SK-N-MC (cell line): ENCODE measurements at regions not wholly inside any gene's neighbourhood (a gene's known extent, or its start where the extent isn't known, plus 50 kb on each side); places are given as distances from the start of the nearest gene placed in this dataset.
"Not testable (repeated sequence)": the region's sequence is repeated elsewhere in the genome, so short reads cannot be mapped to it uniquely, and the experiment has no call there.

Source experiments
- DNase-seq: peaks from one replicate; pipeline ENCODE4 v3.0.0-alpha.2; 2011; ENCODE audit warnings: low read depth, low spot score
- H3K27ac ChIP-seq: fragments of 200-600 bp; sonication (generic); 2 replicates; pipeline ENCODE4 v1.5.1; 2016; ENCODE audit warnings: mixed run types
- H3K36me3 ChIP-seq: fragments of 200-600 bp; sonication (generic); 2 replicates; pipeline ENCODE4 v1.6.1; 2017; ENCODE audit warnings: antibody characterized with exemption, low read length, mixed read lengths; ENCODE audit not compliant: insufficient read depth
- H3K4me3 ChIP-seq: fragments of 200-600 bp; sonication (generic); 2 replicates; pipeline ENCODE4 v1.5.1; 2016
- H3K9ac ChIP-seq: fragments of 200-600 bp; sonication (generic); 2 replicates; pipeline ENCODE4 v1.8.0; 2017; ENCODE audit warnings: mixed run types, mixed read lengths; ENCODE audit not compliant: insufficient read length
- H3K9me3 ChIP-seq: fragments of 200-600 bp; sonication (generic); 2 replicates; pipeline ENCODE4 v1.6.1; 2017; ENCODE audit warnings: low read depth, mild to moderate bottlenecking, antibody characterized with exemption, low read length, moderate library complexity, mixed read lengths
- EZH2 ChIP-seq: fragments of 200-600 bp; sonication (generic); IDR thresholded peaks from one replicate; pipeline ENCODE4 v1.6.1; 2017; ENCODE audit warnings: antibody characterized with exemption
- FOXP2 ChIP-seq: optimal IDR thresholded peaks from 2 replicates; pipeline ENCODE3; 2011; ENCODE audit warnings: mild to moderate bottlenecking, moderate library complexity; ENCODE audit not compliant: insufficient read depth; ENCODE audit errors: extremely low read length, control extremely low read depth
- POLR2AphosphoS5 ChIP-seq: IDR thresholded peaks from 2 replicates; pipeline ENCODE4 v1.6.1; 2012; ENCODE audit warnings: mild to moderate bottlenecking, low read depth, low read length, borderline replicate concordance

- H3K4me3 ChIP-seq, result no peak overlapping the region
- no peak overlapping the region for H3K27ac ChIP-seq
- H3K36me3 ChIP-seq, result no peaks in the 10 kb centered on the region
- DNase-seq, result no peak
- TF ChIP-seq EZH2 (no peak), FOXP2 (no peak), POLR2AphosphoS5 (no peak)
- no peak overlapping the region for H3K9ac ChIP-seq
- H3K9me3 ChIP-seq, result no peaks in the 10 kb centered on the region
Measured at GRCh38 chr5:124981901-124982300, 235.5 kb upstream of the ZNF608 start.

DNA sequence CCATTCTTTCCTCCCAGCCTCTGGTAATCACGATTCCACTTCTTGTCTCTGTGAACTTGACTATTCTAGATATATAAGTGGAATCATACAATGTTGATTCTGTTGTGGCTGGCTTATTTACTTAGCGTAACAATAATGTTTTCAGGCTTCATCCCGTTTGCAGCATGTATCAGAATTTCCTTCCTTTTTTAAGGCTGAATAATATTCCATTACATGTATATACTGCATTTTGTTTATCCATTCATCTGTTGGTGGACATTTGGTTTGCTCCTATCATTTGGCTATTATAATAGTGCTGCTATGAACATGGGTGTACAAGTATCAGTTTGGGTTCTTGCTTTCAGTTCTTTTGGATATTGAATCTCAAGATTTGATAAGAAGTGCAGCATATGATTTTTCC lies 239.7 kb upstream of the ZNF608 start:
- no peak for DNase-seq
- no peak overlapping the region for H3K9ac ChIP-seq
- no peak overlapping the region for H3K4me3 ChIP-seq
- H3K9me3 ChIP-seq, result no peaks in the 10 kb centered on the region
- no peak for TF ChIP-seq EZH2
- no peak for TF ChIP-seq FOXP2
- no peak for TF ChIP-seq POLR2AphosphoS5
- H3K36me3 ChIP-seq, result no peaks in the 10 kb centered on the region
- no peak overlapping the region for H3K27ac ChIP-seq

DNA sequence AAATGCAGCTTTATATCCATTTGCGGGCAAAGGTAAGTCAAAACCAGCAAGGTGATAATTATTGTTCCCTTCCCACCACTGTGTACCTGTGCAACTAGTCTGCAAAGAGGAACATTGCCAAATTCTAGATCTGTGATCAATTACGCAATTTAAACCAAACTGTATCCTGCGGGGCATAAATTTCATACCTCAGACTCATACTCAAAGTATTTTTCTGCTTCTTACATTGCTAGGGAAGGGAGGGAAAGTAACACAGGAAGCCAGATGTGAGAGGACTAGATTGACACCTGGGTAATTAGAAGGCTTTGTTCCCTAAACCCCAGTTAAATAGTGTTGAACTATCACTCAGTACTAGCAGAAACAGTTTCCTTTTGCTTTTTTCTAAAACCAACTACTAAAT lies 240.2 kb upstream of the ZNF608 start:
- TF ChIP-seq EZH2 (no peak), POLR2AphosphoS5 (no peak), FOXP2 (no peak)
- no peak overlapping the region for H3K27ac ChIP-seq
- no peak overlapping the region for H3K4me3 ChIP-seq
- H3K9ac ChIP-seq, result no peak overlapping the region
- H3K9me3 ChIP-seq, result no peaks in the 10 kb centered on the region
- DNase-seq, result no peak
- no peaks in the 10 kb centered on the region for H3K36me3 ChIP-seq

GRCh38 chr5:124987786-124988185 lies 241.3 kb upstream of the ZNF608 start:
- not testable (repeated sequence) for H3K4me3 ChIP-seq, H3K36me3 ChIP-seq, H3K9ac ChIP-seq, DNase-seq, H3K9me3 ChIP-seq, H3K27ac ChIP-seq

DNA sequence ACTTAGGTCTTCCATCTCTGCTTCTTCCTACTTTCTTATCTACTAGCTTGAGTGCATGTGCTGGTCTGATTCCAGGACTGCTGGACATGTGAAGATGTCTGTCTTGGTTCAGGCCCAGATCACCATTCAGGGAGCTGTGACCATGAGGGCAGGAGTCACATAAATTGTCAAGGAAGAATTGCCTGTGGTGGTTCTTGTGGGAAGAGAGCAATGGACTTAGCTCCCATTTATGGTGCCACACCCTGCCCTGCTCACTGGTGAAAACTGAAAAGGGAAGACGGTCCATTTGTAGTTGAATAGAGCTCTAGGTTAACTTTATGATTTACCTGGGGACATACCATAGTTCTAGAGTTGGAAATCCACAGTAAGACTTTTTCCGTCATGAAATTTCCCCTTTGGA lies 244.3 kb upstream of the ZNF608 start:
- no peak for DNase-seq
- TF ChIP-seq EZH2 (no peak), POLR2AphosphoS5 (no peak), FOXP2 (no peak)
- Histone ChIP-seq H3K9me3 (no peaks in the 10 kb centered on the region), H3K27ac (no peak overlapping the region), H3K36me3 (no peaks in the 10 kb centered on the region), H3K4me3 (no peak overlapping the region), H3K9ac (no peak overlapping the region)

DNA sequence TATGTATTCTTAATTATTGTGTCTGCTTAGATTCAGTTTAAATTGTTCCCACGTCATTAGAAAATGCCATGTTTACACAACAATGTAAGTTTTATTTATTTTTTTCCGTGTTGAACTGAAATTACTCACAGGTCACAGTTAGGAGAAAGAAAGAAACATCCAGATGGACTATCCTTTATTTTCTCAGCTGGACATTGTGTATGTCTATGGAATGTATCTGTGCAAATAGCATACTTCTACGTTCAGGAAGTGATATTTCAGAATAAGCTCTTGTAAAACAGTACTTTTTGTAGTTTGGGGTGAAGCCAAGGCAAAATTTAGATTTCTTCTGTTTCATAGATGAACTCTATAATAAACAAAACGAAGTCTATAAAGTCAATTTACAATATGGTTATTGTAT lies 249.0 kb upstream of the ZNF608 start:
- no peak for TF ChIP-seq EZH2
- no peak for TF ChIP-seq POLR2AphosphoS5
- no peak for TF ChIP-seq FOXP2
- no peak for DNase-seq
- no peak overlapping the region for H3K4me3 ChIP-seq
- H3K9ac ChIP-seq, result no peak overlapping the region
- H3K9me3 ChIP-seq, result no peaks in the 10 kb centered on the region
- no peak overlapping the region for H3K27ac ChIP-seq
- no peaks in the 10 kb centered on the region for H3K36me3 ChIP-seq

GRCh38 chr5:124996023-124996763 lies 249.8 kb upstream of the ZNF608 start:
- Histone ChIP-seq H3K27ac (no peak overlapping the region), H3K9me3 (no peaks in the 10 kb centered on the region), H3K36me3 (no peaks in the 10 kb centered on the region), H3K9ac (no peak overlapping the region), H3K4me3 (no peak overlapping the region)
- TF ChIP-seq FOXP2 (no peak), EZH2 (no peak), POLR2AphosphoS5 (no peak)
- no peak for DNase-seq

DNA sequence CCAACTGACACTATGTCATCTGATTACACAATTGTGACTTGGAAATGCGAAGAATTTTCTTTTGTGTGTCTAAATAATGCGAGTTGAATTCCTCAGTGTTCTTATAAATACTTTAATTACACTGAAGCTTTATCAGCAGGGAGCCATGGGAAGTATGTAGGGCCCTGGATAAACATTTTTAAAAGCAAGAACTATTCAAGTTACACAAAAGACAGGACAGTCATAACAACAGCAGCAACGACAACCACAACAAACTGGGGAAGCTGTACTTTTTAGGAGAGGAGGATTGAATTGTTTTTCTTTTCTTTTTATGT lies 250.3 kb upstream of the ZNF608 start:
- Histone ChIP-seq H3K9me3 (no peaks in the 10 kb centered on the region), H3K4me3 (no peak overlapping the region), H3K9ac (no peak overlapping the region), H3K27ac (no peak overlapping the region), H3K36me3 (no peaks in the 10 kb centered on the region)
- TF ChIP-seq EZH2 (no peak), FOXP2 (no peak), POLR2AphosphoS5 (no peak)
- DNase-seq, result no peak

GRCh38 chr5:124997186-124997893 lies 250.9 kb upstream of the ZNF608 start:
- Histone ChIP-seq H3K36me3 (no peaks in the 10 kb centered on the region), H3K4me3 (no peak overlapping the region), H3K27ac (no peak overlapping the region), H3K9me3 (no peaks in the 10 kb centered on the region), H3K9ac (no peak overlapping the region)
- TF ChIP-seq FOXP2 (no peak), EZH2 (no peak), POLR2AphosphoS5 (no peak)
- no peak for DNase-seq

GRCh38 chr5:124998520-124998919 lies 252.1 kb upstream of the ZNF608 start:
- H3K9me3 ChIP-seq, result no peaks in the 10 kb centered on the region
- TF ChIP-seq POLR2AphosphoS5 (no peak), FOXP2 (no peak), EZH2 (no peak)

More at GRCh38 chr5:124998520-124998919, 252.1 kb upstream of the ZNF608 start:
- H3K4me3 ChIP-seq, result no peak overlapping the region
- no peaks in the 10 kb centered on the region for H3K36me3 ChIP-seq
- H3K9ac ChIP-seq, result no peak overlapping the region
- no peak for DNase-seq
- no peak overlapping the region for H3K27ac ChIP-seq
